Body of pancreas (tissue), 4 donors: ENCODE measurements at regions not wholly inside any gene's neighbourhood (a gene's known extent, or its start where the extent isn't known, plus 50 kb on each side); places are given as distances from the start of the nearest gene placed in this dataset.
"Not testable (repeated sequence)": the region's sequence is repeated elsewhere in the genome, so short reads cannot be mapped to it uniquely, and the experiment has no call there.

ENCODE experiments used
- ATAC-seq: fragments of 150-250 bp; one replicate; pipeline ENCODE4 v1.9.1; 2016
- DNase-seq, 4 donors: peaks; one replicate each; pipeline ENCODE4 v3.0.0-alpha.2; 2019
- H3K27ac ChIP-seq, 4 donors: fragments of 200-600 bp; sonication (generic); 1 replicate in 3 of 4; 2 replicates in 1 of 4; pipeline versions ENCODE4 v1.5.1 to v1.6.1; 2016 to 2019; ENCODE audit warnings: mild to moderate bottlenecking in 1 of 4, mixed read lengths in 1 of 4, moderate library complexity in 1 of 4
- H3K27me3 ChIP-seq, 2 donors: fragments of 200-600 bp; sonication (generic); one replicate each; pipeline ENCODE4 v1.6.0; 2016; ENCODE audit warnings: mild to moderate bottlenecking in 1 of 2
- H3K36me3 ChIP-seq, 2 donors: fragments of 200-600 bp; sonication (generic); replicated peaks in 1 of 2; 2 replicates each; pipeline ENCODE4 v1.5.1; 2016; ENCODE audit warnings: low read depth in 2 of 2; ENCODE audit not compliant: insufficient read depth in 1 of 2
- H3K4me1 ChIP-seq: fragments of 200-600 bp; sonication (generic); one replicate; pipeline ENCODE4 v1.6.0; 2016
- H3K4me3 ChIP-seq, 2 donors: fragments of 200-600 bp; sonication (generic); 1 replicate in 1 of 2; 2 replicates in 1 of 2; pipeline ENCODE4 v1.5.1; 2016 to 2019
- H3K9me3 ChIP-seq, 3 donors: fragments of 200-600 bp; sonication (generic); 1 replicate in 2 of 3; 2 replicates in 1 of 3; pipeline ENCODE4 v1.5.1; 2016
- CTCF ChIP-seq, 7 experiments: fragments of 450-650 bp in 4 of 7; fragments of 200-600 bp in 3 of 7; sonication (generic) in 3 of 7; IDR thresholded peaks; one replicate each; pipeline ENCODE4 v1.5.1; 2016 to 2019; ENCODE audit warnings: antibody characterized with exemption in 7 of 7
- POLR2A ChIP-seq, 3 donors: fragments of 450-650 bp; IDR thresholded peaks; one replicate each; pipeline ENCODE4 v1.6.1; 2016; ENCODE audit warnings: antibody characterized with exemption in 3 of 3, mild to moderate bottlenecking in 2 of 3
- WGBS, 2 donors: methylation state at CpG; one replicate each; pipeline ENCODE4 v1.1.5; 2017; 5-methylcytosine and 5-hydroxymethylcytosine counted together
- intact Hi-C: fragments of 100-400 bp; cut with DNase I; formaldehyde crosslinking; loops from one replicate; pipeline ENCODE4 v1.15.1; 2023

GRCh38 chr2:222760301-222760897 is 88.9 kb downstream of the MOGAT1 start:
- Histone ChIP-seq H3K27me3 (no peaks in the 10 kb centered on the region), H3K36me3 (no peaks in the 10 kb centered on the region), H3K27ac (no peak overlapping the region), H3K4me1 (peaks cover 7% of the 10 kb centered on the region), H3K4me3 (no peak overlapping the region), H3K9me3 (no peaks in the 10 kb centered on the region)
- intact Hi-C loops = no loop called here
- 85 to 89% methylated on average over 7 of the region's 7 CpGs for WGBS, 2 donors
- TF ChIP-seq CTCF (IDR thresholded peaks at IDR 0.05) = no peak
- TF ChIP-seq POLR2A (IDR thresholded peaks at IDR 0.05) = no peak
- ATAC-seq = no peak
- DNase-seq = no peak

- H3K4me3 ChIP-seq = no peak overlapping the region
- DNase-seq (no peak), ATAC-seq (no peak)
- TF ChIP-seq CTCF (IDR thresholded peaks at IDR 0.05) = no peak
- no peaks in the 10 kb centered on the region for H3K9me3 ChIP-seq
- intact Hi-C loops = no loop called here
- peaks cover 7% of the 10 kb centered on the region for H3K4me1 ChIP-seq
- WGBS, 2 donors = 91 to 96% methylated on average over 3 of the region's 3 CpGs
- H3K27ac ChIP-seq = no peak overlapping the region
- no peaks in the 10 kb centered on the region for H3K27me3 ChIP-seq
- H3K36me3 ChIP-seq = no peaks in the 10 kb centered on the region
Measured at GRCh38 chr2:222761888-222762287, 90.4 kb downstream of the MOGAT1 start.

GRCh38 chr2:222762342-222762741 is 90.9 kb downstream of the MOGAT1 start:
- H3K9me3 ChIP-seq = no peaks in the 10 kb centered on the region
- no peak overlapping the region for H3K27ac ChIP-seq
- no peak for ATAC-seq
- intact Hi-C loops = no loop called here
- no peaks in the 10 kb centered on the region for H3K36me3 ChIP-seq
- H3K4me3 ChIP-seq = no peak overlapping the region
- H3K27me3 ChIP-seq = no peaks in the 10 kb centered on the region
- peaks cover 7% of the 10 kb centered on the region for H3K4me1 ChIP-seq
- DNase-seq = no peak
- TF ChIP-seq CTCF (IDR thresholded peaks at IDR 0.05) = no peak
- TF ChIP-seq POLR2A (IDR thresholded peaks at IDR 0.05) = no peak
- WGBS, 2 donors = 63 to 71% methylated on average over 2 of the region's 2 CpGs

GRCh38 chr2:222765883-222766282 is 94.4 kb downstream of the MOGAT1 start:
- H3K27ac ChIP-seq, H3K36me3 ChIP-seq, ATAC-seq, H3K27me3 ChIP-seq, DNase-seq, intact Hi-C loops, H3K9me3 ChIP-seq, H3K4me1 ChIP-seq, H3K4me3 ChIP-seq: not testable (repeated sequence)
- 80 to 94% methylated on average over 5 of the region's 5 CpGs for WGBS, 2 donors

- 87 to 97% methylated on average over 6 of the region's 6 CpGs for WGBS, 2 donors
Measured at GRCh38 chr2:222768019-222768418, 92.8 kb upstream of the ACSL3 start.

GRCh38 chr2:222769446-222769845 is 91.4 kb upstream of the ACSL3 start:
- Histone ChIP-seq H3K36me3 (no peaks in the 10 kb centered on the region), H3K4me3 (no peak overlapping the region), H3K27me3 (no peaks in the 10 kb centered on the region), H3K27ac (no peak overlapping the region), H3K9me3 (no peaks in the 10 kb centered on the region), H3K4me1 (no peaks in the 10 kb centered on the region)
- TF ChIP-seq POLR2A (IDR thresholded peaks at IDR 0.05) (no peak), CTCF (IDR thresholded peaks at IDR 0.05) (no peak)
- DNase-seq (no peak), ATAC-seq (no peak)
- WGBS, 2 donors = 82 to 86% methylated on average over 5 of the region's 5 CpGs
- intact Hi-C loops = no loop called here

More at GRCh38 chr2:222768019-222768418, 92.8 kb upstream of the ACSL3 start:
- H3K27me3 ChIP-seq, ATAC-seq, H3K9me3 ChIP-seq, H3K4me3 ChIP-seq, intact Hi-C loops, H3K4me1 ChIP-seq, DNase-seq, H3K36me3 ChIP-seq, H3K27ac ChIP-seq: not testable (repeated sequence)
